AG04450 (cell line): ENCODE measurements at regions not wholly inside any gene's neighbourhood (a gene's known extent, or its start where the extent isn't known, plus 50 kb on each side); places are given as distances from the start of the nearest gene placed in this dataset.

Experiments
- CTCF ChIA-PET: fragments of 300-600, 350-600 bp; formaldehyde crosslinking; extraction: SDS; loops from one replicate; lab custom pipeline; 2022; ENCODE audit warnings: antibody characterized with exemption, inconsistent platforms; lab: Charles Lee
- POLR2A ChIA-PET: fragments of 350-600 bp; formaldehyde crosslinking; extraction: SDS; loops from one replicate; lab custom pipeline; 2021; ENCODE audit warnings: antibody characterized with exemption, inconsistent platforms; lab: Yijun Ruan, JAX
- DNase-seq: peaks from one replicate; pipeline ENCODE4 v3.0.0-alpha.2; 2011; ENCODE audit warnings: low read depth, low spot score
- H3K27ac ChIP-seq: one replicate; pipeline ENCODE4 v1.5.1; 2012; ENCODE audit warnings: low read depth, low read length, control low read depth
- H3K27me3 ChIP-seq: one replicate; pipeline ENCODE4 v1.6.0; 2012; ENCODE audit warnings: low read length; ENCODE audit not compliant: control insufficient read depth, insufficient read depth
- H3K4me3 ChIP-seq: 2 replicates; pipeline ENCODE4 v1.5.1; 2011; ENCODE audit warnings: mild to moderate bottlenecking, low read depth, low read length, control low read depth
- H3K9me3 ChIP-seq: 2 replicates; pipeline ENCODE4 v1.5.1; 2012; ENCODE audit warnings: low read length; ENCODE audit not compliant: control insufficient read depth, insufficient read depth
- CTCF ChIP-seq: IDR thresholded peaks from 2 replicates; pipeline ENCODE4 v1.5.1; 2011; ENCODE audit warnings: low read depth, low read length, control low read depth, inconsistent platforms

- no peak for DNase-seq
- H3K9me3 ChIP-seq: no peaks in the 10 kb centered on the region
- no peak overlapping the region for H3K27ac ChIP-seq
- ChIA-PET POLR2A (no interaction called here), CTCF (no interaction called here)
- TF ChIP-seq CTCF: no peak
- H3K4me3 ChIP-seq: no peak overlapping the region
- no peaks in the 10 kb centered on the region for H3K27me3 ChIP-seq
Measured at GRCh38 chr1:168892931-168893330, 163.9 kb upstream of the DPT start.

DNA sequence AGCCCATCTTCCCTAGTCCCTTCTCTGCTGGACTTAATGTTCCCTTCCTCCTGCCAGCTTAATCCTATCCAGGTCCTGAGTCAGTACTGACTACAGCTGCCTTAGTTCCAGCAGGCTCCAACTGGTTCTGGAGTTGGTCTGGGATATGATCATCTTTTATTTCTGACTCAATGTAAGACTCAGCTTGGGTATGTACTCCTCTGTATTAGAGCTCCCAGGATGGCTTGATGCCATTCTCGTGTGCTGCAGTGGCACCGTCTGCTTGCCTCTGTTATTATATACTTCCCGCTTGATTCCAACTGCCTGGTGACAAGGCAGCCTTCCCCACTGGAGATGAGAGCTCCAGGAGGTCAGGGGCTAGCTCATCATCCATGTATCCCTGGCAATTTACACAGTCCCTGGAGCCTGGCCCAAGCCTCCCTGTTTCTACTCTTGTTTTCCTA, 164.4 kb upstream of the DPT start:
- no peak for TF ChIP-seq CTCF
- no peak for DNase-seq
- Histone ChIP-seq H3K4me3 (no peak overlapping the region), H3K27me3 (no peaks in the 10 kb centered on the region), H3K27ac (no peak overlapping the region), H3K9me3 (no peaks in the 10 kb centered on the region)
- ChIA-PET CTCF (no interaction called here), POLR2A (no interaction called here)

DNA sequence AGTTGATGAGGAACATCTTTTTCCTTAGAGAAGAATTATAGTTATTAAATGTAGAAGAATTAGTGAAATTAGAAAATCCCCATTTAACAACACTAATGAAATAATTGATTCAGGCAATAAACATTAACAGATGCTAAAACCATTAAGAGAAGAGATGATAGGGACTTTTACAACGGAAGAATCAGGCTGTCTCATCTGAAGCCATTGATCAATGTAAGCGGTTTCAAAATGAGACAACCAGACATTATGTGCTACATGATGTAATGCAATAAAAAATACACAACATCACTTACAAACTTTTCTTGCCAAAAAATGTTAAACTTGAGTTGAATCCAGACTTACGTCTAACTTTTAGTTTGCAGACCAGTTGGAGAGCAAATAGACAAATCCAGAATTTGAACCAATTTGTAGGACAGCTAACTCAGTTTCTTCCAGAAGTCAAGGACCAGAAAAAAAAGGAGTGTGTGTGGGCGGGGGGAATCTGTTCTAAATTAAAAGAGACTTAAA, 165.4 kb upstream of the DPT start:
- no peak overlapping the region for H3K4me3 ChIP-seq
- no peaks in the 10 kb centered on the region for H3K27me3 ChIP-seq
- CTCF ChIA-PET: no interaction called here
- no peak for TF ChIP-seq CTCF
- H3K27ac ChIP-seq: no peak overlapping the region
- no peak for DNase-seq
- POLR2A ChIA-PET: no interaction called here
- no peaks in the 10 kb centered on the region for H3K9me3 ChIP-seq

- Histone ChIP-seq H3K27ac (no peak overlapping the region), H3K27me3 (no peaks in the 10 kb centered on the region), H3K4me3 (no peak overlapping the region), H3K9me3 (no peaks in the 10 kb centered on the region)
- DNase-seq: no peak
- ChIA-PET CTCF (no interaction called here), POLR2A (no interaction called here)
- TF ChIP-seq CTCF: no peak
Measured at GRCh38 chr1:168897249-168897648, 168.2 kb upstream of the DPT start.

DNA sequence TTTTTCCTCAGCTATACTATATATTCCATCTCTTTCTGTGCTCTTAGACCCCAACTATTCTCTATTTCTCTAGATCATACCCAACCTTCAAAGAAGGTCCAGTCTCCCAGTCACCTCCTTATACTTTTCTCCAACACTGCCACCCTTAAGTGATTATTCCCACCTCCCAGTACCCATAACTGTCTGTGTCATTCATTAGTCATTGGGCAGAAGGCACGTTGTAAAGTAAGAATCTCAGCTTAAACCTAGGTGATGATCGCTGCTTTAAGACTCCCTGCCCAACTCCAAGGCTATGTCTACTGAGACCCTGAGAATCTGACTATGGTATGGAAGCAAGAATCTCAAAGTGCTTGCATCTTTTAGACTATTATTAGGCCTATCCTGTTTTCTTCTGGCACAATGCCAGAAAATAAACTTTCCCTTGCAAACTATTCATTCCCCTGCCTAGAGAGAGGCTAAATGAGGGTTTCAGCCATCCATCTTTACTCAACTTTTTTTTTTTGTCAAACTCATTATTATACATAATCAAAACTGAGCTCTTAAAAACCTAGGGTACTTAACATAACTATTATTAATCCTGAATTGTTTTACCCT, 174.3 kb upstream of the DPT start:
- no peak for DNase-seq
- ChIA-PET CTCF (interaction anchor here (0.6 to 0.7 kb wide), 2 partner anchors 297 to 329 kb away, joined by 3 read pairs; no protein-coding TSS in a partner anchor), POLR2A (no interaction called here)
- TF ChIP-seq CTCF: no peak
- H3K4me3 ChIP-seq: no peak overlapping the region
- no peaks in the 10 kb centered on the region for H3K9me3 ChIP-seq
- H3K27ac ChIP-seq: no peak overlapping the region
- H3K27me3 ChIP-seq: no peaks in the 10 kb centered on the region
